Esophagus muscularis mucosa (tissue), 3 donors: ENCODE measurements at regions not wholly inside any gene's neighbourhood (a gene's known extent, or its start where the extent isn't known, plus 50 kb on each side); places are given as distances from the start of the nearest gene placed in this dataset.

Source experiments
- CTCF ChIP-seq, 3 experiments: fragments of 200-600 bp in 2 of 3; fragments of 450-650 bp in 1 of 3; sonication (generic) in 2 of 3; IDR thresholded peaks; one replicate each; pipeline ENCODE4 v1.5.1; 2017 to 2019; ENCODE audit warnings: antibody characterized with exemption in 3 of 3, mild to moderate bottlenecking in 2 of 3, moderate library complexity in 1 of 3
- POLR2A ChIP-seq: fragments of 450-650 bp; IDR thresholded peaks from one replicate; pipeline ENCODE4 v1.6.1; 2017; ENCODE audit warnings: antibody characterized with exemption, moderate library complexity, mild to moderate bottlenecking, low read depth
- POLR2AphosphoS5 ChIP-seq, 2 donors: sonication (generic); formaldehyde crosslinking; IDR thresholded peaks; one replicate each; pipeline ENCODE4 v1.6.1; 2017; ENCODE audit warnings: antibody characterized with exemption in 2 of 2

DNA sequence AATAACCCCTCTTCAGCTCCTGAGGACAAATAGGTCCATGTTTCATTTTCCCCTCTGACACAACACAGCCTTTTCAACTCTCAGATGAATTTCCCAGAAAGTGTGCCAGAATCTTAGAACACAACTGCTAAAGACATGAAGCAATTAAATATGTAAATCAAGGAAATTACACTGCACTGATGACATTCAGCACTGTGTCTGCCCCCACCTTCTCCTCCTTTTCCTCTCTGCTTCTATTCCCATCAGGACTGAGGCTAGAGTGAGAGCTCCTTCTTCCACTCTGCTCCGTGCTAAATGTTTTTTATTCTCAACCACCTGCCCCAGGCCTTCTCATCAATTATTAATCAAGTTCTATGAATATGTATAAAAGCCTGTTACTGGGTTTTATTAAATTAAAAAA is 596.1 kb downstream of the TUSC7 start:
- TF ChIP-seq CTCF (IDR thresholded peaks at IDR 0.05) (no peak), POLR2A (no peak), POLR2AphosphoS5 (IDR thresholded peaks at IDR 0.05) (no peak)
